ENCODE measurements at regions not wholly inside any gene's neighbourhood (a gene's known extent, or its start where the extent isn't known, plus 50 kb on each side); places are given as distances from the start of the nearest gene placed in this dataset.

GRCh38 chr10:43754569-43755260 is 106.0 kb upstream of the ZNF32 start:
- no peak for DNase-seq

GRCh38 chr10:43753397-43754061 is 104.8 kb upstream of the ZNF32 start:
- DNase-seq, result no peak

- DNase-seq, result no peak
Measured at GRCh38 chr10:43752682-43753081, 104.0 kb upstream of the ZNF32 start.

- DNase-seq, result no peak
Measured at GRCh38 chr10:43751646-43752045, 103.0 kb upstream of the ZNF32 start.

GRCh38 chr10:43749940-43750552 is 101.4 kb upstream of the ZNF32 start:
- no peak for DNase-seq

- DNase-seq, result no peak
Measured at GRCh38 chr10:43749145-43749576, 100.5 kb upstream of the ZNF32 start.

GRCh38 chr10:43748560-43748959 is 99.9 kb upstream of the ZNF32 start:
- DNase-seq, result no peak

GRCh38 chr10:43746906-43747305 is 98.2 kb upstream of the ZNF32 start:
- DNase-seq, result no peak

GRCh38 chr10:43739161-43739560 is 90.5 kb upstream of the ZNF32 start:
- no peak for DNase-seq

GRCh38 chr10:43737003-43737402 is 88.3 kb upstream of the ZNF32 start:
- no peak for DNase-seq

- no peak for DNase-seq
Measured at GRCh38 chr10:43735907-43736306, 87.2 kb upstream of the ZNF32 start.

GRCh38 chr10:43734716-43735115 is 86.0 kb upstream of the ZNF32 start:
- no peak for DNase-seq

- no peak for DNase-seq
Measured at GRCh38 chr10:43731486-43731885, 82.8 kb upstream of the ZNF32 start.

- DNase-seq, result no peak
Measured at GRCh38 chr10:43728425-43728824, 79.7 kb upstream of the ZNF32 start.

- no peak for DNase-seq
Measured at GRCh38 chr10:43727935-43728334, 79.3 kb upstream of the ZNF32 start.

GRCh38 chr10:43715334-43715733 is 66.7 kb upstream of the ZNF32 start:
- DNase-seq, result no peak

- no peak for DNase-seq
Measured at GRCh38 chr10:43712821-43713584, 64.3 kb upstream of the ZNF32 start.

GRCh38 chr10:43710772-43711471 is 62.2 kb upstream of the ZNF32 start:
- DNase-seq, result no peak

- no peak for DNase-seq
Measured at GRCh38 chr10:43708262-43708661, 59.6 kb upstream of the ZNF32 start.

- no peak for DNase-seq
Measured at GRCh38 chr10:43707770-43708169, 59.1 kb upstream of the ZNF32 start.

- DNase-seq, result no peak
Measured at GRCh38 chr10:43706166-43706565, 57.5 kb upstream of the ZNF32 start.

GRCh38 chr10:43703286-43703685 is 54.6 kb upstream of the ZNF32 start:
- no peak for DNase-seq

- no peak for DNase-seq
Measured at GRCh38 chr10:43702936-43703281, 54.2 kb upstream of the ZNF32 start.

Measured in activated T-cell treated with anti-CD3 and anti-CD28 coated beads, Interleukin-2, amount 50 U/mL, for 48 hours (primary cell).